Common myeloid progenitor, CD34-positive (primary cell): ENCODE measurements at regions not wholly inside any gene's neighbourhood (a gene's known extent, or its start where the extent isn't known, plus 50 kb on each side); places are given as distances from the start of the nearest gene placed in this dataset.

Source experiments
- CTCF ChIA-PET: fragments of 350-600 bp; sonication (Branson Sonifier 250); formaldehyde crosslinking; loops from one replicate; lab custom pipeline; 2021; ENCODE audit warnings: antibody characterized with exemption; lab: Charles Lee
- POLR2A ChIA-PET: fragments of 350-600 bp; sonication (Branson Sonifier 250); formaldehyde crosslinking; loops from one replicate; lab custom pipeline; 2021; ENCODE audit warnings: antibody characterized with exemption; lab: Charles Lee
- DNase-seq, 3 donors: peaks; one replicate each; pipeline versions ENCODE4 v3.0.0 to v3.0.0-alpha.2; 2013
- H3K27ac ChIP-seq, 2 experiments: 1 replicate in 1 of 2; 2 replicates in 1 of 2; pipeline ENCODE4 v1.7.0; 2013; ENCODE audit warnings: inconsistent platforms in 2 of 2, low read length in 2 of 2, mild to moderate bottlenecking in 2 of 2, low read depth in 1 of 2, moderate library complexity in 1 of 2; ENCODE audit not compliant: severe bottlenecking in 2 of 2, insufficient read depth in 1 of 2, poor library complexity in 1 of 2
- H3K27me3 ChIP-seq, 5 experiments: replicated peaks in 2 of 5; 1 replicate in 3 of 5; 2 replicates in 2 of 5; pipeline versions ENCODE4 v1.6.1 to v1.7.0; 2013; ENCODE audit warnings: low read length in 4 of 5, mild to moderate bottlenecking in 2 of 5, moderate library complexity in 2 of 5, inconsistent platforms in 1 of 5; ENCODE audit not compliant: insufficient read depth in 5 of 5, control insufficient read depth in 4 of 5
- H3K36me3 ChIP-seq, 4 experiments: 1 replicate in 2 of 4; 2 replicates in 2 of 4; pipeline versions ENCODE4 v1.6.1 to v1.7.0; 2013; ENCODE audit warnings: low read length in 3 of 4, control low read depth in 1 of 4, mild to moderate bottlenecking in 1 of 4; ENCODE audit not compliant: control insufficient read depth in 4 of 4, insufficient read depth in 4 of 4
- H3K4me1 ChIP-seq, 4 experiments: 1 replicate in 3 of 4; 2 replicates in 1 of 4; pipeline versions ENCODE4 v1.6.1 to v1.7.1; 2013; ENCODE audit warnings: low read length in 3 of 4, mild to moderate bottlenecking in 3 of 4, control low read depth in 1 of 4, inconsistent platforms in 1 of 4, moderate library complexity in 1 of 4; ENCODE audit not compliant: control insufficient read depth in 4 of 4, insufficient read depth in 4 of 4; ENCODE audit errors: control extremely low read depth in 1 of 4
- H3K4me3 ChIP-seq, 7 experiments: 1 replicate in 4 of 7; 2 replicates in 3 of 7; pipeline versions ENCODE4 v1.5.1 to v1.7.0; 2013; ENCODE audit warnings: mild to moderate bottlenecking in 7 of 7, low read length in 6 of 7, moderate library complexity in 6 of 7, inconsistent platforms in 2 of 7, low read depth in 2 of 7, control low read depth in 1 of 7; ENCODE audit not compliant: insufficient read depth in 4 of 7, control insufficient read depth in 1 of 7; ENCODE audit errors: extremely low read depth in 1 of 7
- H3K9me3 ChIP-seq, 5 experiments: 1 replicate in 4 of 5; 2 replicates in 1 of 5; pipeline versions ENCODE4 v1.6.1 to v1.7.1; 2013; ENCODE audit warnings: low read length in 4 of 5, mild to moderate bottlenecking in 2 of 5, inconsistent platforms in 1 of 5, low read depth in 1 of 5, moderate library complexity in 1 of 5; ENCODE audit not compliant: control insufficient read depth in 4 of 5, insufficient read depth in 2 of 5; ENCODE audit errors: control extremely low read depth in 1 of 5
- WGBS: methylation state at CpG from one replicate; pipeline ENCODE4 v1.1.5; 2013; ENCODE audit not compliant: insufficient coverage; 5-methylcytosine and 5-hydroxymethylcytosine counted together

GRCh38 chr10:120270906-120271305 lies 186.1 kb upstream of the PLPP4 start:
- no peaks in the 10 kb centered on the region for H3K36me3 ChIP-seq
- peaks cover 0 to 4% (median 0%) of the 10 kb centered on the region in 5 experiments for H3K9me3 ChIP-seq
- no peak overlapping the region for H3K4me3 ChIP-seq
- DNase-seq: no peak
- ChIA-PET CTCF (no interaction called here), POLR2A (no interaction called here)
- no peaks in the 10 kb centered on the region for H3K4me1 ChIP-seq
- 60% methylated on average over 1 of the region's 1 CpG for WGBS
- no peak overlapping the region for H3K27ac ChIP-seq
- H3K27me3 ChIP-seq: peaks cover 0 to 5% (median 0%) of the 10 kb centered on the region in 5 experiments

GRCh38 chr10:120271696-120272095 lies 185.3 kb upstream of the PLPP4 start:
- DNase-seq: no peak
- peaks cover 0 to 5% (median 2%) of the 10 kb centered on the region in 5 experiments for H3K27me3 ChIP-seq
- peaks cover 0 to 4% (median 0%) of the 10 kb centered on the region in 5 experiments for H3K9me3 ChIP-seq
- ChIA-PET CTCF (no interaction called here), POLR2A (no interaction called here)
- H3K4me3 ChIP-seq: no peak overlapping the region
- no peak overlapping the region for H3K27ac ChIP-seq
- no peaks in the 10 kb centered on the region for H3K36me3 ChIP-seq
- no peaks in the 10 kb centered on the region for H3K4me1 ChIP-seq

GRCh38 chr10:120272350-120272749 lies 184.7 kb upstream of the PLPP4 start:
- CTCF ChIA-PET: no interaction called here
- H3K4me3 ChIP-seq: no peak overlapping the region
- H3K27ac ChIP-seq: no peak overlapping the region
- H3K27me3 ChIP-seq: peaks cover 0 to 5% (median 2%) of the 10 kb centered on the region in 5 experiments
- H3K36me3 ChIP-seq: no peaks in the 10 kb centered on the region
- H3K9me3 ChIP-seq: peaks cover 0 to 4% (median 0%) of the 10 kb centered on the region in 5 experiments
- POLR2A ChIA-PET: no interaction called here
- no peaks in the 10 kb centered on the region for H3K4me1 ChIP-seq
- 100% methylated on average over 2 of the region's 2 CpGs for WGBS
- no peak for DNase-seq

- WGBS: 55% methylated on average over 1 of the region's 1 CpG
- POLR2A ChIA-PET: no interaction called here
- no peak overlapping the region for H3K4me3 ChIP-seq
These were observed 179.0 kb upstream of the PLPP4 start for GRCh38 chr10:120278069-120278468.

DNA sequence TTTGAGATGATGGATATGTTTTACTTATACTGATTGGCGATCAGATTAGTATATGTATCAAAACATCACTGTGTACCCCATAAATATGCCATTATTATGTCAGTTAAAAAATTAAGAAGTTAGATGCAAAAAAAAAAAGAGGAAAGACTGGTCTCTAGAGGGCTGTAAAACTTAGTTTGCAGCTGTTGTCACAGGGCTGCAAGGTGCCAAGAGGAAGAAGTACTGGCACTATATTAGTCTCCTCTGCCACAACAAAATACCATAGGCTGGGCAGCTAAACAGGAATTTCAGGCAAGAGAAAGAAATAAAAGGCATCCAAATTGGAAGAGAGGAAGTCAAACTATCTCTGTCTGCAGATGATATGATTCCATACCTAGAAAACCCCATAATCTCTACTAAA lies 177.8 kb upstream of the PLPP4 start:
- POLR2A ChIA-PET: no interaction called here

More at GRCh38 chr10:120278069-120278468, 179.0 kb upstream of the PLPP4 start:
- Histone ChIP-seq H3K4me1 (no peaks in the 10 kb centered on the region), H3K36me3 (no peaks in the 10 kb centered on the region), H3K27me3 (peaks cover 0 to 3% (median 2%) of the 10 kb centered on the region in 5 experiments), H3K9me3 (no peaks in the 10 kb centered on the region), H3K27ac (no peak overlapping the region)
- no peak for DNase-seq
- CTCF ChIA-PET: no interaction called here

DNA sequence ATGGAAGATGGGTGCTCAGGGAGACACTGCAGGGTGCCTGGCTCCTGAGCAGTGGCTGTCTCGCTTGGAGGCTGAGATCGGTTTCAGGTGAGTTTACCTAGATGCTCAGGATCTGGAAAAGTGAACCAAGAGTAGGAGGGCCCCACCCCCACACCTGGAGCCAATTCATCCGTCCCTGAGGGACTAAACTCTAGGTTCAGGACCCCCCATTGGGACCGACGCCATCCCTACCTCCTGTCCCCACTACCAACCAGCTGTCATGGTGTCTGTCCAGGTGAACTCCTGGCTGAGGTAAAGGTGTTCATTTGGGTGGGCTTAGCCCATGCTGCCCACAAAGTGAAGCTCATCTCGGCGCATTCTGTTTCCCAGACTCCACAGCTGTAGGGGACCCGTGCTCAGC lies 174.6 kb upstream of the PLPP4 start:
- WGBS: 86% methylated on average over 2 of the region's 8 CpGs
- CTCF ChIA-PET: interaction anchor here (1.2 kb wide), 1 partner anchor 13 kb away, joined by 4 read pairs; no protein-coding TSS in a partner anchor
- H3K36me3 ChIP-seq: no peaks in the 10 kb centered on the region
- H3K27ac ChIP-seq: no peak overlapping the region
- H3K4me1 ChIP-seq: no peaks in the 10 kb centered on the region
- no peak overlapping the region for H3K4me3 ChIP-seq
- POLR2A ChIA-PET: no interaction called here
- H3K9me3 ChIP-seq: no peaks in the 10 kb centered on the region
- no peak for DNase-seq
- H3K27me3 ChIP-seq: no peaks in the 10 kb centered on the region

More for the DNA sequence above, 177.8 kb upstream of the PLPP4 start:
- no peaks in the 10 kb centered on the region for H3K9me3 ChIP-seq
- DNase-seq: no peak
- H3K4me1 ChIP-seq: no peaks in the 10 kb centered on the region
- no peak overlapping the region for H3K27ac ChIP-seq
- peaks cover 0 to 3% (median 0%) of the 10 kb centered on the region in 5 experiments for H3K27me3 ChIP-seq
- H3K4me3 ChIP-seq: no peak overlapping the region
- CTCF ChIA-PET: interaction anchor here (0.8 kb wide), 1 partner anchor 15 kb away, joined by 3 read pairs; no protein-coding TSS in a partner anchor
- WGBS: no CpG with 5 or more reads among the region's 1 CpG
- no peaks in the 10 kb centered on the region for H3K36me3 ChIP-seq

GRCh38 chr10:120282846-120283492 lies 174.1 kb upstream of the PLPP4 start:
- CTCF ChIA-PET: interaction anchor here (1.2 kb wide), 1 partner anchor 13 kb away, joined by 4 read pairs; no protein-coding TSS in a partner anchor
- WGBS: 87% methylated on average over 5 of the region's 6 CpGs
- peak in 1 of 3 donors; percentile 5 for DNase-seq

More at GRCh38 chr10:120282846-120283492, 174.1 kb upstream of the PLPP4 start:
- H3K4me3 ChIP-seq: no peak overlapping the region
- no peaks in the 10 kb centered on the region for H3K4me1 ChIP-seq
- H3K27ac ChIP-seq: no peak overlapping the region
- no peaks in the 10 kb centered on the region for H3K27me3 ChIP-seq
- POLR2A ChIA-PET: interaction anchor here (0.7 kb wide), 1 partner anchor 1293 kb away, joined by 4 read pairs; no protein-coding TSS in a partner anchor
- H3K9me3 ChIP-seq: no peaks in the 10 kb centered on the region
- no peaks in the 10 kb centered on the region for H3K36me3 ChIP-seq
